ENCODE measurements at regions not wholly inside any gene's neighbourhood (a gene's known extent, or its start where the extent isn't known, plus 50 kb on each side); places are given as distances from the start of the nearest gene placed in this dataset. TPM values are rescaled to one million over a fixed set of nuclear protein-coding genes. Genes with fewer than 3 reads are reported as not detected.
A peak's percentile ranks its signal among the peaks of the same experiment; 100 is the strongest.

DNA sequence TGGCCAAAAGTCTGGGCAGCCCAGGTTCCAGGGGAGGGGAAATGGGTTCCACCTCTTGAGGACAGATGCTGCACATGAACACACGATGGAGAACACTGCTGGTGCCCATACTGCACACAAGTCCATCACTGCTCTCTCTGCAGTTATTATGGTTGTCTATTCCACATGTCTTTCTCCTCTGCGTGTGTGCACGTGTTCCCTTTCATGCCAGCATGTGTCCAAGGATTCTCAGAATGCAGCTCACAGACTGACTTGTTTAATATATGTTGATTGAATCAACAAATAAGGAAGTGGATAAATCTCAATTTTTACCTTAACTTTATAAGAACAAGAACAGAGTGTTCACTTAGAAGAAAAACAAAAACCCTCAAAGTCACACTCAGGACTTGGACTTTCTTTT, 158.9 kb downstream of the FNDC1 start:
- Histone ChIP-seq H3K4me1 (ENCODE audit: control insufficient read depth in 2 of 2, insufficient read depth in 1 of 2, low read depth in 1 of 2, low read length in 2 of 2) (no peaks in the 10 kb centered on the region), H3K18ac (ENCODE audit: low read length) (peak overlapping the region; percentile 33), H3K36me3 (replicated peaks in 1 of 2; ENCODE audit: control insufficient read depth in 2 of 2, insufficient read depth in 2 of 2, low read length in 2 of 2) (no peaks in the 10 kb centered on the region), H4K8ac (ENCODE audit: low read depth, low read length) (no peak overlapping the region), H2AFZ (ENCODE audit: low read length) (no peak overlapping the region), H3K27ac (replicated peaks; ENCODE audit: low read length) (no peak overlapping the region), H3K79me1 (ENCODE audit: low read depth, low read length) (no peaks in the 10 kb centered on the region), H2BK15ac (ENCODE audit: low read length) (no peak overlapping the region), H3K23ac (ENCODE audit: low read depth, low read length, poor library complexity) (no peak overlapping the region), H3K14ac (ENCODE audit: low read length) (peak overlapping the region; percentile 41), H4K91ac (ENCODE audit: low read depth, low read length, poor library complexity) (no peak overlapping the region), H3K9ac (ENCODE audit: low read depth, low read length, poor library complexity) (no peak overlapping the region), H3K9me3 (replicated peaks in 1 of 2; ENCODE audit: control insufficient read depth in 2 of 2, insufficient read depth in 1 of 2, low read depth in 1 of 2, low read length in 2 of 2) (peaks cover 0 to 4% of the 10 kb centered on the region in 2 donors), H2AK5ac (ENCODE audit: low read depth, low read length) (no peak overlapping the region), H2BK12ac (ENCODE audit: low read length) (no peak overlapping the region), H3K4ac (ENCODE audit: low read length) (no peak overlapping the region), H3K4me2 (ENCODE audit: insufficient read depth, low read length, poor library complexity, severe bottlenecking) (no peak overlapping the region), H2BK120ac (ENCODE audit: low read depth, low read length) (no peak overlapping the region), H2BK5ac (ENCODE audit: low read length) (no peak overlapping the region), H3K4me3 (ENCODE audit: low read length in 2 of 2) (no peak overlapping the region), H3K27me3 (ENCODE audit: control insufficient read depth in 3 of 3, insufficient read depth in 3 of 3, low read depth in 1 of 3, low read length in 3 of 3) (peaks cover 0 to 8% (median 0%) of the 10 kb centered on the region in 3 experiments)
- DNase-seq (ENCODE audit: low spot score), result no peak
- no CpG with 5 or more reads among the region's 3 CpGs for WGBS, 2 donors (ENCODE audit: extremely low coverage in 2 of 2, insufficient read length in 2 of 2, insufficient replicate concordance in 1 of 2)

DNA sequence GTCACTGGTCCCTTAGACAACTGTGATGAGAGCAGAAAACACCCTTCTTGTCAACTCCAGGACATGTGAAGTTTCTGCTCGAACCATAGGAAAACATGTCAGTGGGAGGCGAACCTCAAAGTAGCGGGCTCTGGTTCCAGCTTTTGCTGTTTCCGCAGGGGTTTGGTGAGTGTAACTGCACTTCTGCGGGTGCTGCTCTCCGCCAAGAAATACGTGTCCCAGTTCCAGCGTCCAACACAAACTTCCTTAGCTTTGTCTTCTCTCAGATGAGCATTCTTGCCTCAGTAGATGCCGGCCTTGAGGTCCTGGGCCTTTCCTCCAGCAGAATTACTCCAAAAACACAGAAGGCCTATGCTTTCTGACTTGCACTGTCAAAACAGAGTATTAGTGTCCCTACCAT, 156.3 kb downstream of the FNDC1 start:
- Histone ChIP-seq H3K14ac (ENCODE audit: low read length) (no peak overlapping the region), H3K27me3 (ENCODE audit: control insufficient read depth in 3 of 3, insufficient read depth in 3 of 3, low read depth in 1 of 3, low read length in 3 of 3) (peaks cover 0 to 8% (median 0%) of the 10 kb centered on the region in 3 experiments), H3K79me1 (ENCODE audit: low read depth, low read length) (no peaks in the 10 kb centered on the region), H2BK15ac (ENCODE audit: low read length) (no peak overlapping the region), H3K4me1 (ENCODE audit: control insufficient read depth in 2 of 2, insufficient read depth in 1 of 2, low read depth in 1 of 2, low read length in 2 of 2) (no peaks in the 10 kb centered on the region), H3K4me2 (ENCODE audit: insufficient read depth, low read length, poor library complexity, severe bottlenecking) (no peak overlapping the region), H4K8ac (ENCODE audit: low read depth, low read length) (no peak overlapping the region), H3K36me3 (replicated peaks in 1 of 2; ENCODE audit: control insufficient read depth in 2 of 2, insufficient read depth in 2 of 2, low read length in 2 of 2) (no peaks in the 10 kb centered on the region), H3K23ac (ENCODE audit: low read depth, low read length, poor library complexity) (no peak overlapping the region), H2AFZ (ENCODE audit: low read length) (no peak overlapping the region), H3K9me3 (replicated peaks in 1 of 2; ENCODE audit: control insufficient read depth in 2 of 2, insufficient read depth in 1 of 2, low read depth in 1 of 2, low read length in 2 of 2) (peaks cover 0 to 1% of the 10 kb centered on the region in 2 donors), H2BK5ac (ENCODE audit: low read length) (no peak overlapping the region), H4K91ac (ENCODE audit: low read depth, low read length, poor library complexity) (no peak overlapping the region), H2AK5ac (ENCODE audit: low read depth, low read length) (no peak overlapping the region), H3K18ac (ENCODE audit: low read length) (no peak overlapping the region), H3K4me3 (ENCODE audit: low read length in 2 of 2) (peak overlapping the region in 1 of 2 donors; percentile 20), H2BK12ac (ENCODE audit: low read length) (no peak overlapping the region), H2BK120ac (ENCODE audit: low read depth, low read length) (no peak overlapping the region), H3K27ac (replicated peaks; ENCODE audit: low read length) (no peak overlapping the region), H3K9ac (ENCODE audit: low read depth, low read length, poor library complexity) (no peak overlapping the region), H3K4ac (ENCODE audit: low read length) (no peak overlapping the region)
- no peak for DNase-seq (ENCODE audit: low spot score)
- WGBS, 2 donors (ENCODE audit: extremely low coverage in 2 of 2, insufficient read length in 2 of 2, insufficient replicate concordance in 1 of 2), result no CpG with 5 or more reads among the region's 9 CpGs

DNA sequence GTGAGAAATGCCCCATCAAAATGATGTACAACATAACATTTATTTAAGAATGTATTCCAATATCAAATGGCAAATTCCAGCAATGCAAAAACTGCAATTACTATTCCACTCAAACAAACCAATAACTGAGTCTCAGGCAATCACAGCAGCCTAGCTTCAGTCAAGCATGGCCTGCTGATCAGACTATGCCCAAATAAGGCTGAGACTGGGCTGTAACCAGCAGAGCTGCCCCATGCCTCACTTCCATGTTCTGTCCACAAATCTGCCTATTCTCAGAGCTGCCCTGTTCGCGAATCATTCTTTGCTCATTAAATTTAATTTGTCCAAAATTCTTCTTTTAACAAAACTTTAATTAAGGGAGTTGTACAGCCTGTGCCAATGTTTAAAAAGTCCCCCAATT, 155.4 kb downstream of the FNDC1 start:
- DNase-seq (ENCODE audit: low spot score), result no peak
- H3K27me3 ChIP-seq (ENCODE audit: control insufficient read depth in 3 of 3, insufficient read depth in 3 of 3, low read depth in 1 of 3, low read length in 3 of 3), result peaks cover 0 to 8% (median 0%) of the 10 kb centered on the region in 3 experiments
- no peak overlapping the region for H2BK5ac ChIP-seq (ENCODE audit: low read length)
- H3K27ac ChIP-seq (replicated peaks; ENCODE audit: low read length), result no peak overlapping the region
- no peak overlapping the region for H3K18ac ChIP-seq (ENCODE audit: low read length)
- H3K9me3 ChIP-seq (replicated peaks in 1 of 2; ENCODE audit: control insufficient read depth in 2 of 2, insufficient read depth in 1 of 2, low read depth in 1 of 2, low read length in 2 of 2), result no peaks in the 10 kb centered on the region
- H2BK120ac ChIP-seq (ENCODE audit: low read depth, low read length), result no peak overlapping the region
- H4K8ac ChIP-seq (ENCODE audit: low read depth, low read length), result no peak overlapping the region
- H2BK15ac ChIP-seq (ENCODE audit: low read length), result no peak overlapping the region
- H3K14ac ChIP-seq (ENCODE audit: low read length), result no peak overlapping the region
- no peak overlapping the region for H3K4me3 ChIP-seq (ENCODE audit: low read length in 2 of 2)
- no CpG with 5 or more reads among the region's 2 CpGs for WGBS, 2 donors (ENCODE audit: extremely low coverage in 2 of 2, insufficient read length in 2 of 2, insufficient replicate concordance in 1 of 2)
- H3K4me2 ChIP-seq (ENCODE audit: insufficient read depth, low read length, poor library complexity, severe bottlenecking), result no peak overlapping the region
- H3K23ac ChIP-seq (ENCODE audit: low read depth, low read length, poor library complexity), result no peak overlapping the region
- no peaks in the 10 kb centered on the region for H3K79me1 ChIP-seq (ENCODE audit: low read depth, low read length)
- no peaks in the 10 kb centered on the region for H3K4me1 ChIP-seq (ENCODE audit: control insufficient read depth in 2 of 2, insufficient read depth in 1 of 2, low read depth in 1 of 2, low read length in 2 of 2)
- H2BK12ac ChIP-seq (ENCODE audit: low read length), result no peak overlapping the region
- H3K4ac ChIP-seq (ENCODE audit: low read length), result no peak overlapping the region
- no peak overlapping the region for H2AFZ ChIP-seq (ENCODE audit: low read length)
- H4K91ac ChIP-seq (ENCODE audit: low read depth, low read length, poor library complexity), result no peak overlapping the region
- no peak overlapping the region for H2AK5ac ChIP-seq (ENCODE audit: low read depth, low read length)
- no peaks in the 10 kb centered on the region for H3K36me3 ChIP-seq (replicated peaks in 1 of 2; ENCODE audit: control insufficient read depth in 2 of 2, insufficient read depth in 2 of 2, low read length in 2 of 2)
- H3K9ac ChIP-seq (ENCODE audit: low read depth, low read length, poor library complexity), result no peak overlapping the region

Small RNAs in the stretch of these regions (small RNA-seq; reads per million reads assigned to genes)
- not detected for gene AL078604.3 (ENCODE audit: insufficient read depth)

Measured in neuronal stem cell (in vitro differentiated cells).